ENCODE measurements at regions not wholly inside any gene's neighbourhood (a gene's known extent, or its start where the extent isn't known, plus 50 kb on each side); places are given as distances from the start of the nearest gene placed in this dataset.

DNA sequence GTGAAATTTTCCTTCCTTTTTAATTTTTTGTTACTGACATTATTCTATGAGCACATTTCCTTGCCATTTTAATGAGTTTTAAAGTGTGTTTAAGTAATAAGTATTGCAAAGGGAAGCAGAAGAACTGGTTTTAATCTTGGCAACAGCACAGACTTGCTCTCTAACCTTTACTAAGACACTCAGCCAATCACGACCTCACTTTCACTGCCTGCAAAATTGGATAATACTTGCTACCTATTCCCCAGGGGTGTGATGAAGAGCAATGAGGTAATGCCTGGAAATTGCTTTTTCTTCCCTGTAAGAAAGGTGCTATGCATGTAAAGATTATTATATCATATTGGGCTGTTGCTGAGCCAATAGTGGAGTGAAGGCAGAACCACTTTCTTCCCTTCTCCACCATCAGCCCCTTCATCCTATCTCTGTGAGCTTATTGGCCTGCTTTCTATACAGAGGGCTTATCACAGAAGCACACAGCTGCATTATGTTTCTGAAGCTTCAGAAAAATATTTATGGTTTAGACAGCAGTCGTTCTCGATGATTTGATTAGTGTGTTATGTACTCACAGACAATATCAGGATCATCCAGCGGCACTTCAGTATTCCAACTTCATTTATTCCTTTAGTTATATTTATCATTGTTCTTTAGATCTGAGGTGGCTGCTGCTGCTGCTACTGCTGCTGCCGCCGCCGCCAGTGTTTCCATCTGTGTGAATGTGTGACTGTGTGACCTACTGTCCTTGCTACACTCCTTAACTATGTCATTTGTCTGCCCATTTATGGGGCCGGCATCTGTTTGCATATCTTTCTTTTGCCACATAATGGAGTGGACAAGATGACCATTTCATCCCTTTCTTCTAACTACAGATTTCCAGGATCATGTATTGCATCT is 255.1 kb downstream of the C4orf33 start:
- no peak for DNase-seq (ENCODE audit: low read depth)

DNA sequence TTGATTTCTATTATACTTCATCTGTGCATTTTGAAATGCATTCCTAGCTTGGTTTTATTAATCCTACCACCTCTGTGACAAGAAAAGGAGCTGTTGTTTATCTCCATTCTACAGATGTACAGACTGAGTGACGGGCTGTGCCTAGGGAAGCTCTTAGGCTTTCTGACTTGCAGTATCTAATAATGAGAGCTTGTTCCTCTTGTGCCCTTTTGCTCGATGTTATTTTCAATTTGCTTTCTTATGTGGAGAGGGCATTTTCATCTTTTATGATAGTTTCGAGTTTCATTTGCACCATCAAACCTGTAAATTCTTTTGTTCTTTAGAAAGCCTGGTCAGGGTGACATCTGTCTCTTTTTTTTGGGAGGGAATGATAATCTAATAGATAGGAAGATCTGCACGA is 256.5 kb downstream of the C4orf33 start:
- DNase-seq (ENCODE audit: low read depth): no peak

DNA sequence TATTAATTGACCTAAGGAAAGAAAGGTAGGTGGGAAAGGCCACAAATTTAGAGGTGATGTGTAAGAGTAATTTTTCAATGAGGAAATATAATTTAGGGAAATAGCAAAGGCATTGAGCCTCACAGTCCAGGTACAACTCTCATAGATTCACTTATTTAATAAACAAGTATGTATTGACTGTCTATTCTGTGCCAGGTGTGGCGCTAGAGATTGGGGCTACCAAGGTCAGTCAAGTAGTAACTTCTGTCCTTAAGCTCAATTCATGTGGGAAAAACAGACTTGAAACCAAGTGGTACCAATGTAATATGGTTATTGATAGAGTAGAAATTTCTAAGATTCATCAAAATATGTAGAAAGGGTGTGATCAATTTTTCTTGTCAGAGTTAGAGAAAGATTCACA is 257.5 kb downstream of the C4orf33 start:
- no peak for DNase-seq (ENCODE audit: low read depth)

DNA sequence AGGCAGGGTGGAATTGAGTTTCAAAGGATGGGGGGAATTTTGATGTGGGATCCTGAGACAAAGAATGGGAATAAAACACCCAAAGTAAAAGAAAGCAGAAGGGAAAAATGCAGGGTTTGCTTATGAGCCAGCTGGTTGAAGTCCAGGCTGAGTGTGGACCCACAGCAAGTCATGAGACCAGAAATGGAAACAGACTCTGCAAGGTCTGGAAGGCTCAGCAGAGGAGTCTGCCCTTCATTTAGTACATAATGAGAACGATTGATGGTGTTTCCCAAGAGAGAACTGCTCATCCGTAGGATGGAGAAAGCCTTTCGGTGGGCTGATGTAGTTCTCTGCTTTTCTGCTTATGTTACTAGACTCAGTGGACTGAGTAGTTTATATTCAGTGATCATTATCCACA is 259.1 kb downstream of the C4orf33 start:
- no peak for DNase-seq (ENCODE audit: low read depth)

DNA sequence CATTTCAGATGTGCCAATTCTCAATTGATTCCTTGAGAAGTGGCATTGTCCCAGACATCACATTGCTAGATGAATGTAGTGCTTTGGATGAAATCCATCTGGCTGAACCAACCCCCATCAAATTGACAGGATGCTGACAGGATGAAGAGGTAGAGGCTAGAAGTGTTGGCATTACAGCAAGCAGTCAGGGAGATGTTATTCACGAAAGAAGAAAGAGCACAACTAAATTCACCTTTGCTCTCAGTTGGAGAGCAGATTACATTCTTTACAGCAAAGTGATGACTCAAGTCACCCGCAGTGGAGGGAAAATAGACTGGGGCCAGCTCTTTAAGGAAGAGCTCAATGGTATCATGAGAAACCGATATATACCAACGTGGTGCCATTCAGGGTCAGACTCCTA is 259.6 kb downstream of the C4orf33 start:
- no peak for DNase-seq (ENCODE audit: low read depth)

DNA sequence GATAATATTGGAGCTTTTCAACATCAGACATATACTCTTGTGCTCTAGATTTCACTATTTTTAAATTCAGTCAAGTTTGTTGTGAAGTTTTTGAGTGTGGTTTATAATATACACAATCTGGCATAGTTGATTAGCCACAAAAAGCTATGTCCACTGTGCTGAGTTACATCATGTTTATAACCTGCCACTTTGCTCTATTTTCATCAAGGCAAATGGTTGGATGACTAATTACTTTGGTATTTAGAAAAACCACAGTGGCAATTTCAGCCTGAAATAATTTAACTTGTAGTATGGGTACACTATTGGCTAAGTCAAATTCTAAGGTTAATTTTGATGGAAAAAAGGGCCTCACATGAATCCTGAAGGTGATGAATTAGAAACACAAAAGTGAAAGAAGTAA is 262.6 kb downstream of the C4orf33 start:
- DNase-seq (ENCODE audit: low read depth): peak; percentile 4

DNA sequence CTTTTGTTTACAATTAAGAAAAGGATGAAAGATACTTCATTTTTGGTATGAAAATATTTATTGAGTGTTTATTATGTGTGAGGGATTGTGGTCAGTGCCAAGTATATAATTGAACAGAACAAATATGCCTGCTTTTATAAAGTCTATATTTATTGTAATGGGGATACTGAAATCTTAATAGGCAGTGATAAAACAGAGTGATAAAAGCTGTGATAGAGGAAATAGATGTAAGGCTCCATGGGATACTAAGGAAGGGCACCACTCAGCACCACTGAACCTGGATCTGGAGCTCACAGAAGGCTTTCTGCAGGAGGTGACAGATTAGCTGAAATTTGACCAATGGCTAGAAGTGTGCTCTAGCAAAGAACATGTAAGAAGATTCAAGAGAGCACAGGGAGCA is 263.5 kb downstream of the C4orf33 start:
- no peak for DNase-seq (ENCODE audit: low read depth)

DNA sequence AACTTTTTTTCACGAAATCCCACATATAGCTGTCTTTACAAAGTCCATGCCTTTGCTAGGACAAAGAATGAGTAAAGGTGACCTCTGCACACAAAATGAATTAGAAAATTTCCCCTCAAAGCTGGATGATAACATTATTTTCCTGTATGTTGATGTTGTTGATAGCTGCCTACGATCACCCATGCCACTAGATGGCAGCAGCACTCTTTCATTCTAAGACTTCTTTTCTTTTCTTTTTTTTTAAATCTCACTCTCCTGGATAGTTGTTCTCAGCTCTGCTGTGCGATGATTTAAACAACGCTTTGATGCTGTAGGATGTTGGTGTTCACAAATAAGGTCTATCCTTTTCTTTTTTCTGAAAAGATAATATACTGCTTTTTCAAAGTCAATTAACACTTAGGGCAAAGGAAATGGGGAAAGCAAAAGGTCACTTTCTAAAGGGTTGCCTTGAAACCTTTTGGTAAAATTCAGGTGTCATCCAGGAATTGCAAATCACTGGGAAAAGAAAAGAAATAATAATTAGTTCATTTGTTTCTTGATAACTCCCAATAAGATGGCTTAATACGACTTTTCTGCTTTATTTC is 266.8 kb downstream of the C4orf33 start:
- DNase-seq (ENCODE audit: low read depth): peak; percentile 29

DNA sequence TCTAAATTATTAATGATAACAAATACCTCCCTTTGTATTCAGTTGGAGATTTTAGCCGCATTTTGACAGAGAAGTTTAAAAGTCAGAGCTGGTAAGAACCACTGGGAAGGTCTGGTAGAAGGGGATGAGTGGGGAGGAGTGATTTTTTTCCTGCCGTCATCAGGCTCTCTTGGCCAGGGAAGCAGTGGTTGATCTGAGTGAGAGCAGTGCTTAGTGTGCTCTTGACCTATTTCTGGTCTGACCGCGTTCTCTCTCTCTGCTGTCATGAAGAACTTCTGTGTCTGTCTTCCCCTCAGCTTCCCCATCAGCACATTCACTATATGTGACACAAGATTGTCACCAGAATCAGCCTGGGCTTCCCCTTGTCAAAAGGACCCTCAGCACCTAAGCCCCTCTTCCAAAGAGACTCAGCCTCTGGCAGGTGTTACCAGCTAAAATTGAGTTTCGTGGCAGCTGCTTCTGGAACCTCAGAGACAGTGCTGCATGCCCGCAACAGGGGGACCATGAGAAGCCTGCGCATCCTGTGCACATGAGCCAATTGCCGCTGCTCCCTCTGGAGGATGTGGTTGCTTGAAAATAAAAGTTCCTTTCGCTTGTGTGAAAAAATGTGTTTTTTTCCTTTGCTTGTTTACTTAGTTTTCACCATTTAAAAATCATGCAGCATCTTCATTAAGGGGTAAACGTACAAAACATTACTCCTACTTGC is 268.9 kb downstream of the C4orf33 start:
- DNase-seq (ENCODE audit: low read depth): no peak

DNA sequence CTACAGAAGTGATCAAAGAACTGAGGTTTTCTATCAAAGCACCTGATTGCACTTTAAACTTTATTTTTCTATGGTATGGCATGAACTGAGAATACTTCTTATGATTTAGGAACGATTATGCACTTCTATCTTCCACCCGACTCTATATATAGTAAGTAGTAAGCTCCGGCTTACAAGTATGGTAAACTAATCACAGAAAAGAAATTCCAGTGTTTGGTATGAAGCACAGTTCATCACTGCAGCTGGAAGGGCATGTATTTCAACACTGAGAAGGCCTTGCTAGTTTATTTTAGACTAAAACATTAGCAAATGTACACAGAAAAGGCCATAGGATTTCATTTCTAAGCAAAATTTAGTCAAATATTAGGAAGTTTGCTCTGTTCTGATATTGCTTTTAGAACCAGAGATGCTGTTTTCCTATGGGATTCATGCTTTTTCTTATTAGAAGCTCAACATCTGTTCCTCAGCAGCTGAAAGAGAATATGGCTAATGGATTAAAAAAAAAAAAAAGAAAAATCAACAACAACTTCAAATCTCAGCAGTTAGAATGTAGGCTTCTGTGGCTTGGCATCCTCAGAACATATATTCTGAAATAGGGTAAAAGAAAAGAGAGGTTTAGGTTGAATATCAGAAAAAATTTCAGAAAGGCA is 273.5 kb downstream of the C4orf33 start:
- no peak for DNase-seq (ENCODE audit: low read depth)

DNA sequence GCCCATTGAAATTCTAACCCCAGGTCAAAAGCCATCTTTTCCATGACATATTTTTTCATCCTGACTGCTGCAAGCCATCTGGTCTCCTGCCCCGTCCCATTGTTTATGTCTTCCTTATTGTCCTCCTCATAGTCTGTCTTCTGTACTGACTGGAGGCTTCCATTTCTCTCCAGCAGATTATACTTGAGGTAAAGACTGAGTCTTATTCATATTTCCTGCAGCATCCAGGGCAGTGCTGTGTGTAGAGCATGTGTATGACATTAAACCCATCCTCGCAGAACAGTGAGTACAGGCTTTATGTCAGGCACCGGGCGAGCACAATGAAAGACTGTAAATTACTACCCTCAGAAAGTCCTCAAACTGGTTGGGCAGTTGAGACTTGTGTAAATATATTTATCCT is 275.1 kb downstream of the C4orf33 start:
- no peak for DNase-seq (ENCODE audit: low read depth)

DNA sequence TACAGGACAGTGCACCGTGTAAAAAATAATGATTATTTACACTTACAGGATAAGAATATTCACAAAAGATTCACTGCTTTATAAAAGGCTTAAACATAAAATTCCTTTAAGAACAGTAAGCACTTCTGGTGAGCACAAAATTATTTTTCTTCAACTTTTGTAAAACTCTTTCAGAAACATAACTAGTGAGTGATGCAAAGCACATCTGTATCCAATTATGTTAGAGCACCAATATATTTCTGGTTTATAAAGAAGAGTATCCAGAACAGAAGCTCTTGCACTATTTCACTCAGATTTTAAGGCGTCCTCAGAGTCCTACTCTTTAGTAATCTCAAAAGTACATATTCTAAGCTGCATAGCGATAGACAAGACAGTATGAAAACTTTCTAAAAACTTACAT is 276.0 kb downstream of the C4orf33 start:
- no peak for DNase-seq (ENCODE audit: low read depth)

DNA sequence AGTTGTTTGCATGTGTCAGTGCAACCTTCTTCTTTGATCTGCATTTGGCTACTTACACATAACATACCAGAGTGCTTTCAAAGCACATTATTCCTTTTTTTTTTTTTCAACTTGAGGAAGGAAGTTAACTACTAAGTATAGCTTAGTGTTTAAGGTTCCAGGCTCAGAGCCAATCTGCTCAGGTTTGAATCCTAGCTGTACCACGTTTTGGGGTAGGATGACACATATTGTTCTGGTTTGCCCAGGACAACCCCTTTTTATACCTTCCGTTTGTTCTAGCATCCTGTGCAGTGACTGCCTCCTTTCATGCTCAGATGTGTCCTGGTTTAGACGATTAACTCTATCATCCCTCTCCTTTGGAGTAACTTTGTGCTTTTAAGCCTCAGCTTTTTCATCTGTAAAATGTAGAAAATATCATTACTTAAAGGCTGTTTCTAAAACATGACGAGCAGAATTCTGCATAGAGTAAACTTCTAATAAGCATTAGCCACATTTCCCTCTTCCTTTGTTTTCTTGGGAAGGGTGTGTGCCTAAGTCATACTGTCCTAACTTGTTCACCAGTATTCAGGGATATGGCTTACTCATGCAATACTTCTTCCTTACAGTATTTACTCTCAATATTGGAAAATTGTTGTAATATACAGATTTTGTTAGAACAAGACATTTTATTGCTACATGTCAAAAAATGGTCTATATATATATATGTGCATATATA is 281.3 kb downstream of the C4orf33 start:
- DNase-seq (ENCODE audit: low read depth): no peak

DNA sequence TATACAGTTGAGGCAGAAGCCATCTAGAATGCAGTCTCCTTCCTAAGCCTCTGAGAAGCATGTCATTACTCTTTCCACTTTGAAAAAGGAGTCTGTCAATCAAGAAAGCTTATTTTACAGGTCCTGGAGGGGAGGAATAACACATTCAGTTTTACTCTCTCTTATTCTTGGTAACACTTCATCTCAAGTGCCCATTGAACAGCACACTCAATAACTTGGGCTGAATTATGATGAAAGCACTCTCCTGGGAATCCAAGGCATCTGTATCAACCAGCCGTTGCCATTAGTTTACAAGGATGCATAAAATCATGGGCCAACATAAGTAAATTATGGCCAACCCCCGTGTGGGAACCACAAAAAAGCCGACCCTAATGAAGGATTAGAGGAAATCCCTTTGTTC is 282.4 kb downstream of the C4orf33 start:
- DNase-seq (ENCODE audit: low read depth): no peak

DNA sequence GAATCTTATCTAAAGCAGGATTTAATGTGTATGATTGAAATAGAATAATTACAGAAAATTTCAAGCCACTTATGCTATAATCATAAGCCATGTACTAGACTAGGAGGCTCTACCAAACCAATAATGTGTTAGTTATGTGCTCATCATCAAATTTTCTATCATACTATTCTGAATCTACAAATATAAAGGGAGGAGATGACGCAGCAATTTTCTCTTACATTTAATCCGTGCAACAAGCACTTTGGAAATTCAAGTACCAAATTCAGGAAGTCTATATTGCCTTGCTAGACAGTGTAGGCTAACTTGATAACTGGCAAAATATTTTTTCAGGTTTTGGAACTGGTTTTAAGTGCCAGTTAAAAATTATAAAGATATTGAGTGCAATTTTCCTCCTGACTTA is 283.5 kb downstream of the C4orf33 start:
- DNase-seq (ENCODE audit: low read depth): no peak

DNA sequence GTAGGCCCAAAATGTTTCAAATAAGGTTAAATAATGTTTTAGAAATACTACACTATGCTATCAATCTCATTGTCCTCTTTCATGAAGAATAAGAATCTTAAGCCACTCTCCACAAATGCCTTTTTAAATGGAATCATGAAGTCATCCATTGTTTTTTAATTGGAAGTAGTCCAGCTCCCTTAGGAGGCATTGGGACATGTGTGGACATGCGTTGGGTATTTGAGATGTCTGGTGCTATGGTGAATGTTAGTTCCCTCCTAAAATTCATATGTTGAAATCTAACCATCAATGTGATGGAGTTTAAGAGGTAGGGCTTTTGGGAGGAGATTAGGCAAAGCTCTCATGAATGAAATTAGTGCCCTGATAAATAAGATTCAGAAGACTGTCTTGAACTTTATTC is 289.0 kb downstream of the C4orf33 start:
- DNase-seq (ENCODE audit: low read depth): no peak

DNA sequence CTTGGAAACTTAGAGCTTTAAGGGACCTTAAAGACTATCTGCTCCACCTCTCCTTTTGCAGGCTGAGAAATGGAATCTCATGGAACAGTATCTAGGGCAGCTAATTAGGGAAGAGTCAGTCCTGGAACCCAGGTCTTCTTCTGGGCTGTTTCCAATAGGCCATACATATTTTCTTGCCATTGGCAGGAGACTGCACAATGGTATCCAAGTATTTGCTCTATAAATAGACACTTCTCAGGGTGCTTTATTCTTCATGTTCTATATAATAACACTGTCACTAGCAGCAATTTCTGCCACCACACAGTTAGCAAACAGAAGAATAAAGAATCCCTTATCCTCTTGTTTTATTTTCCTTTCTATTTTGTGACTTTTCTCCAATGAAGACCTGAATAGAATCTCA is 291.7 kb downstream of the C4orf33 start:
- no peak for DNase-seq (ENCODE audit: low read depth)

DNA sequence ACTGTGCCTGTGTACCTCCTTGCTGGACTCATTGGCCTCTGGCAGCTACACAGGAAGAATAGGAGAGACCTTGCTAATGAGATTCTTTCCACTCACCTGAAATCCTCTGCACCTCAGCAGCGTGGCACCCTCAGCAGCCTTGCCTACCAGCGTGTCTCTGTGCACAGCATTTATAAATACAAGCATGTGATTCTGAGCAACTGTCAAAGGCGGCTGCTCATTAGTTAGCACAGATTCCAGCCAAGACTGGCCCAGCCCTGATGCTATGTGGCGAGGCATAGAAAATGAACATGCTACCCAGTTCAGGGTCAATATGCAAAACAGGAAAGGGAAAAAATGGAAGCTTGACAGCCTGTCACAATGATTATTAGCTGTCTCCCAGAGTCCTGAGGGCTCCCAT is 298.0 kb downstream of the C4orf33 start:
- DNase-seq (ENCODE audit: low read depth): no peak

DNA sequence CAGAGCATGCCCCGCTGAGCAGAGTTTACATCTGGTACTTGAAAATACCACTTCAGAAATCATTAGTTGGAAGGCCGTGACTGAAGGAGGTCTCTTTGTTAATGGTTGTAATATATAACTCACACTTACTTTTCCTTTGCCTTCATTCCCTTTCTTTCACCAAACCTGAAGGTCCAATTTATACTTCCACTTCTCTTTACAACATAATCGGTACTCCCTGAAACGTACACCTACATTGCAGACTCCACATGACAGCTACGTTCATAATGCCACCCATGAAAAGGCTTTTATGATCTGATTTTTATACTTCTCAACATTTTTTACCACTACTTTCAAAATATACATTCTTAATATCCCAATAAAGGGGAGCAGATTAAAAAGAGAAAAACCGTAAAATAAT is 298.7 kb downstream of the C4orf33 start:
- DNase-seq (ENCODE audit: low read depth): no peak

DNA sequence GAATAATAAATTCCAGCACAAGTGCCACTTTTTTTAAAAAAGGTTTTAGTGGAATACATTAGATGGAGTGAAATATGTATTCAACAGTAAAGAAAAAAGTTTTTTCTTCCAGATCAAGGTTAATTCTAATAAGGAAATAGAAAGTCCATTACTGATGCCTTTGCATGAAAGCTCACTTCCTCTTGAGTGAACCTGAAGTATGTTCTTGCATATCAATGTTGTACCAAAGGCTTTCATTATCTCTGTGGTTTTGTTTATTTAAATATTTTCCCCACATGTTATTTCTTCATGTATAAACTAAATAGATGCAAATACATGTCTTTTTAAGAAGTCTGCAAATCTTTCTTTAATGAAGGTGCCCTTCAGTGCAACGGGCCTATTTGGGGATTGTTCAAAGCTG is 307.9 kb downstream of the C4orf33 start:
- DNase-seq (ENCODE audit: low read depth): no peak

DNA sequence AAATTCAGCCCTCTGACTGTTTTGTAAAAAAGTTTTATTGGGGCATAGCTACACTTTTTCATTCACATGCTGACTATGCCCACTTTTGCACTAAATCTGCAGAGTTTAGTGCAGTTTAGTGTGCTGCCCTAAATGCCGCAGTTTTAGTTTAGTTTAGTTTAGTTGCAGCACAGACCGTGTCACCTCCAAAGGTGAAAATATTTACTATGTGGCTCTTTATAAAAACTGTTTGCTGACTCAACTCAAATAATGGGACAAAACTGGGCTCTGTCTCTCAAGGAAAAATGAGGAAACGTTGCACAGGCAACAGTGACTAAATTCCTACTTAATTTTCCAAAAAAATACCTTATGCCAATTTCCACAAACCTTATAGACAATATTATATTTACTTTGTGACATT is 314.2 kb downstream of the C4orf33 start:
- no peak for DNase-seq (ENCODE audit: low read depth)

DNA sequence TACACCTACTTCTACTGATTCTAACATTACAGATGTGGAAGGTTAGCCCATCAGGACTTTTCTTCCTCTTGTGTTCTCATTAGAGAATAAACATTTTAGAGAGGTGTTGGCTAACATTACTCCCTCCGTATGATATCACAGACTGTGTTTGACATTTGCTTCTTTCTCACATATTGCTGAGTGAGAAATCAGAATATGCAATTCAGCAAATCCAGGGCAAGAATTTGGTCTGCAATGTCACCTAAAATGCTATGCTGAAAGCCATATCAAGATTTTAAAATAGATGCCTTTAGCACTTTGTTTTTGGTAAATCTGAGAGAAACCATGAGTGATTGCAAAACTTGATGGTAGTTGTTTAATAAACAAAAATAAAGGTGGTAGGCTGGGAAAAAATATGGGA is 319.1 kb downstream of the C4orf33 start:
- DNase-seq (ENCODE audit: low read depth): no peak

All from GM04504 (cell line).